ENCODE measurements at regions not wholly inside any gene's neighbourhood (a gene's known extent, or its start where the extent isn't known, plus 50 kb on each side); places are given as distances from the start of the nearest gene placed in this dataset.

GRCh38 chr1:168833362-168833761, 104.4 kb upstream of the DPT start:
- no peaks in the 10 kb centered on the region for H4K20me1 ChIP-seq (ENCODE audit: insufficient read depth, low read length)
- no peak overlapping the region for H3K27ac ChIP-seq (ENCODE audit: low read depth, low read length, poor library complexity, severe bottlenecking)
- CTCF ChIA-PET (ENCODE audit: unreplicated experiment): no interaction called here
- no peak overlapping the region for H3K4me3 ChIP-seq (ENCODE audit: low read depth, low read length, poor library complexity, severe bottlenecking)
- no peaks in the 10 kb centered on the region for H3K4me1 ChIP-seq (ENCODE audit: insufficient read depth, low read length, poor library complexity, severe bottlenecking)
- no peak for TF ChIP-seq EZH2phosphoT487 (IDR thresholded peaks at IDR 0.05; ENCODE audit: borderline replicate concordance, low read depth, low read length)
- no peak overlapping the region for H3K4me2 ChIP-seq (ENCODE audit: low read length)
- BruUV-seq (replicated peaks): no TSS peak
- H3K79me2 ChIP-seq (ENCODE audit: insufficient read depth, low read depth, low read length): no peaks in the 10 kb centered on the region
- intact Hi-C loops (cut with micrococcal nuclease; ENCODE audit: unreplicated experiment): no loop called here
- POLR2A ChIA-PET: no interaction called here
- H3K36me3 ChIP-seq (ENCODE audit: insufficient read depth, low read length): no peaks in the 10 kb centered on the region
- no peak for DNase-seq (ENCODE audit: low spot score)
- no peak overlapping the region for H2AFZ ChIP-seq (ENCODE audit: low read length)
- no peaks in the 10 kb centered on the region for H3K9me2 ChIP-seq (ENCODE audit: insufficient read depth, low read length)
- no peaks in the 10 kb centered on the region for H3K9me3 ChIP-seq (ENCODE audit: low read length)

- Histone ChIP-seq H4K20me1 (ENCODE audit: insufficient read depth, low read length) (no peaks in the 10 kb centered on the region), H3K4me3 (ENCODE audit: low read depth, low read length, poor library complexity, severe bottlenecking) (no peak overlapping the region), H3K4me1 (ENCODE audit: insufficient read depth, low read length, poor library complexity, severe bottlenecking) (no peaks in the 10 kb centered on the region), H2AFZ (ENCODE audit: low read length) (no peak overlapping the region), H3K4me2 (ENCODE audit: low read length) (no peak overlapping the region), H3K9me2 (ENCODE audit: insufficient read depth, low read length) (no peaks in the 10 kb centered on the region), H3K9me3 (ENCODE audit: low read length) (no peaks in the 10 kb centered on the region), H3K36me3 (ENCODE audit: insufficient read depth, low read length) (no peaks in the 10 kb centered on the region), H3K79me2 (ENCODE audit: insufficient read depth, low read depth, low read length) (no peaks in the 10 kb centered on the region), H3K27ac (ENCODE audit: low read depth, low read length, poor library complexity, severe bottlenecking) (no peak overlapping the region)
- intact Hi-C loops (cut with micrococcal nuclease; ENCODE audit: unreplicated experiment): no loop called here
- no peak for DNase-seq (ENCODE audit: low spot score)
- ChIA-PET POLR2A (interaction anchor here (0.8 kb wide), 1 partner anchor 587 kb away, joined by 3 read pairs; no protein-coding TSS in a partner anchor), CTCF (ENCODE audit: unreplicated experiment) (no interaction called here)
- TF ChIP-seq CTCF (conservative IDR thresholded peaks at IDR 0.05; ENCODE audit: low read length) (no peak), EZH2phosphoT487 (IDR thresholded peaks at IDR 0.05; ENCODE audit: borderline replicate concordance, low read depth, low read length) (no peak)
- no TSS peak for BruUV-seq (replicated peaks)
Measured at GRCh38 chr1:168833801-168834224, 104.8 kb upstream of the DPT start.

DNA sequence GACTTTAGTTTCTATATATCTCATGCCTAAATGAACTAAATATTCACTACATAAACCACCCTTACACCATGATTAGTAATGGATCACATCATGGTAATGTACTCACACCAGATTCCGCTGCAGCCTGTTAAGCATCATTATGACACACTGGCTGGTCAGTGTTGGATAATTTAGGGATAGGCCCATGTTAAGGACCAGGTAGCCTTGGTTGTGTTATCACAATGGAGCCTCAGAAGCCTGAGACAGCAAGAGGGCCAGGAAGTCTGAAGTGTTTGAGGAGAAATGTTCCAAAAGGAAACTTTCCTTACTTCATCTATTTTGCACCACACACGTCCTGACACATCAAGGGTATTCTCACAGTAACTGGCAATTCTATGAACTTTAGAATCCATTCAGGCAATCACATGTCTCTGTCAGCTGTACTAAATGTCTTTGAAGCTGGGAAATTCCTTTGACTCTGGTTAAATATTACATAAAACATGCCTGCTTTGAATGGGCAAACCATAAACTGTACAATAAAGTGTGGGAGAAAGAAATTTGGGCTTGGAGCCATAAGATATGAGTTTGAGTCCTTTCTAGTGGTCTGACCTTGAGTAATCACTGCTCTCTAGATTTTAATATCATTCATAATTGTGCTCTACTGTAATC, 105.3 kb upstream of the DPT start:
- DNase-seq (ENCODE audit: low spot score): no peak
- no TSS peak for BruUV-seq (replicated peaks)
- no peak for TF ChIP-seq EZH2phosphoT487 (IDR thresholded peaks at IDR 0.05; ENCODE audit: borderline replicate concordance, low read depth, low read length)
- H3K4me3 ChIP-seq (ENCODE audit: low read depth, low read length, poor library complexity, severe bottlenecking): no peak overlapping the region
- H3K4me2 ChIP-seq (ENCODE audit: low read length): no peak overlapping the region
- no peaks in the 10 kb centered on the region for H3K9me2 ChIP-seq (ENCODE audit: insufficient read depth, low read length)
- H3K9me3 ChIP-seq (ENCODE audit: low read length): no peaks in the 10 kb centered on the region
- intact Hi-C loops (cut with micrococcal nuclease; ENCODE audit: unreplicated experiment): no loop called here
- H2AFZ ChIP-seq (ENCODE audit: low read length): no peak overlapping the region
- POLR2A ChIA-PET: interaction anchor here (0.8 kb wide), 1 partner anchor 586 kb away, joined by 3 read pairs; no protein-coding TSS in a partner anchor
- H3K79me2 ChIP-seq (ENCODE audit: insufficient read depth, low read depth, low read length): no peaks in the 10 kb centered on the region
- CTCF ChIA-PET (ENCODE audit: unreplicated experiment): no interaction called here
- H3K36me3 ChIP-seq (ENCODE audit: insufficient read depth, low read length): no peaks in the 10 kb centered on the region
- no peaks in the 10 kb centered on the region for H3K4me1 ChIP-seq (ENCODE audit: insufficient read depth, low read length, poor library complexity, severe bottlenecking)
- no peak overlapping the region for H3K27ac ChIP-seq (ENCODE audit: low read depth, low read length, poor library complexity, severe bottlenecking)
- no peaks in the 10 kb centered on the region for H4K20me1 ChIP-seq (ENCODE audit: insufficient read depth, low read length)
